GM19324 (cell line): ENCODE measurements at regions not wholly inside any gene's neighbourhood (a gene's known extent, or its start where the extent isn't known, plus 50 kb on each side); places are given as distances from the start of the nearest gene placed in this dataset.
"Not testable (repeated sequence)": the region's sequence is repeated elsewhere in the genome, so short reads cannot be mapped to it uniquely, and the experiment has no call there.

Experiments used
- ATAC-seq: cut with Tn5 transposase; IDR thresholded peaks from one replicate; pipeline ENCODE4 v1.9.1; 2021; ENCODE audit warnings: mild to moderate bottlenecking, moderate library complexity; ENCODE audit not compliant: unreplicated experiment, low FRiP score

DNA sequence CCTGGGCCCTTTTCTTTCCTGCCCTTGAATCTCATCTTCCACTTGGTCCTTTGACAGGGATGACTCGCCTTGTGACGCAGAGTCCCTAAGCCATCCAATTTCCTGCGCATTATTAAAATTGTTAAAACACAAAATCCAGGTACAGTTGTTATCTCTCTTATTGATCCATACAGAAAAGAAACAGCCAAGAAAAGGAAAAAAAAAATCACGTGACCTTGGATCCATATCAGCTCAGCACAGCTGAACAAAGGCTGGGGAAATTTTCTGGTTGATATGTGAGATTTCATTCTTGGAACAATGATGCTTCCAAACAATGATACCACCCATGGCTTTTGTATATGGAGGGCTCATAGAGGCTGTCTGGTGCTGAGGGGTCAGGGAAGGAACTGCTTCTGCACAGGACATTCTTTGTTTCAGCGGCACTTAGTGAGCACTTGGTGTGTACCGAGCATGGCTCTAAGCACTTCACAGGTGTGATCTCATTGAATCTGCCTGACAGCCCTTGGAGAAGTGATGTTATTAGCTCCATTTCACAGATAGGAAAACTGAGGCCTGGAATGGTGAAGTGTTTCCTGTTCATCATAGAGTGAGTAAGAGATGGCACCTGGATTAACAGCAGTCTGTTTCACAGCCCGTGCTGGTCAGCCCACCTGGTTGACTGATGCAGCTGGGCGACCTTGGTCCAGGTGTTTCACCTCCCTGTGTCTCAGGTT, 155.0 kb upstream of the SULF2 start:
- ATAC-seq, result no peak

DNA sequence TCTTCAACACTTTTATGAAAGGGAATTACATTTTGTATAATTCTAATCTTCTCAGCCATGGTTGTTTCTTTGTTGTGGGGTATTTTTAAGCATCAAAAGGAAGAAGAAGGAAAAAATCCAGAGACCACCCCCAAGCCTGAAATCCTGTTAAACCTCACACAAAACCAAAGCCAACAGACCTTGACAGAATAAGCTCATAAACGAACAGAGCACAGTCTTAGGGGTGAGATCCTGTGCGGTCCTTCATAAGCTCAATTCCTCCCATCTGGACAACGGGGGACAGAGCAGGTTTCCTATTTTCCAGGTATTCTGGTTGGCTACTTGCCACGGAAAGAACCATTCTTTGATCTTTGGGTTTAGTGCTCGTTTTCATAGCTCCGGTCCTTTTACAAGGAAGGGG, 151.3 kb upstream of the SULF2 start:
- no peak for ATAC-seq

DNA sequence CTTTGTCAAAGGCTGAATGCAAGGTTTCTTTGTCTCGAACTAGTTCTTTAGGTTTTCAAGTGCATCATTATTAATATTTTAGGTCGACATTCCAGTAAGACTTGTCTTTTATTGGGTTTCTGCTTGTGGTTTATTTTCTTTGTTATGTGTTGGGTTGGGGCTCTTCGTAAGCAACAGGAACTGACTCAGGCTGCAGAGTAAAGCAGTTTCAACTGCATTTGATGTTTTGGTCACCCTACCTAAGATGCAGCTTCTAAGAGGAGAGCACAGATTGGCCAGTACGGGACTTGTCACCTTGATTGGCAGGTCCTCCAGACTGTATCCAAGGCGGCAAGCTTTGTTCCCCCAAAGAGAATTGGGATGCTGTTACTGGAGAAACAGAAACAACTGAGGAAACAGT, 149.5 kb upstream of the SULF2 start:
- ATAC-seq, result no peak

DNA sequence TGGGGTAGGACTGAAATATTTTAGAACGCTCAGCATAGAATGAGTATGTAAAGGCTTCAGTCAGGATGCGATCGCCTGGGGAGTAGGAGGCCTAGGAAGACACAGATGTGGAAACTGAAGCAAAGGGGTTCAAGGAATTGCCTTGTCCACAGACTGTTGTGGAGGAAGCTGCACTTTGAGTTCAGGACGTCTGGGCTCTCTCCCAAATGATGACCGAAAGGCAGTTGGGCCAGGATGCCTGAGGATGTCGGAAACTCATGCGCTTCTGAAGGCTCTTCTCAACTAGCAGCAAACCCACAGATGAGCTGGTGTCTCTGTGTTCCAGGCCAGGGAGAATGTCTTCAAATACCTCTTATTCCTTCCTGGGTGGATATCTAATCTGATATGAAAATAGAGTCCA, 146.2 kb upstream of the SULF2 start:
- no peak for ATAC-seq

DNA sequence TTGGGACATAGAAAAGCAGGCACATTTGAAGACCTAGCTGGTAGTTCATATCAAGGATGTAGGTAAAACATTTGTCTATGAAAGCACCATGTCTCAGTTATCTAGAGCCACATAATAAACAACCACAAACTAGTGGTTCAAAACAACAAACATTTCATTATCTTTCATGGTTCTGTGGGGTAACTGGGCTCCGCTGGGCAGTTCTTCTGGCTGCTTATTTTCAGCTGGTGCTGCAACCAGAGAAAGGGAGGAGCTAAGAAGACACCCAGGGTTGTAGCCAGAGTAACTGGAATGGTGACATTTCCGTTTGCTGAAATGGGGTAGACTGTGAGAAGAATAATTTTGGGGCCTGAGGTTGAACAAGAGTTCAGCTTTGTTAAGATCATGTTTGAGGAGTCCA, 145.7 kb upstream of the SULF2 start:
- ATAC-seq, result no peak

DNA sequence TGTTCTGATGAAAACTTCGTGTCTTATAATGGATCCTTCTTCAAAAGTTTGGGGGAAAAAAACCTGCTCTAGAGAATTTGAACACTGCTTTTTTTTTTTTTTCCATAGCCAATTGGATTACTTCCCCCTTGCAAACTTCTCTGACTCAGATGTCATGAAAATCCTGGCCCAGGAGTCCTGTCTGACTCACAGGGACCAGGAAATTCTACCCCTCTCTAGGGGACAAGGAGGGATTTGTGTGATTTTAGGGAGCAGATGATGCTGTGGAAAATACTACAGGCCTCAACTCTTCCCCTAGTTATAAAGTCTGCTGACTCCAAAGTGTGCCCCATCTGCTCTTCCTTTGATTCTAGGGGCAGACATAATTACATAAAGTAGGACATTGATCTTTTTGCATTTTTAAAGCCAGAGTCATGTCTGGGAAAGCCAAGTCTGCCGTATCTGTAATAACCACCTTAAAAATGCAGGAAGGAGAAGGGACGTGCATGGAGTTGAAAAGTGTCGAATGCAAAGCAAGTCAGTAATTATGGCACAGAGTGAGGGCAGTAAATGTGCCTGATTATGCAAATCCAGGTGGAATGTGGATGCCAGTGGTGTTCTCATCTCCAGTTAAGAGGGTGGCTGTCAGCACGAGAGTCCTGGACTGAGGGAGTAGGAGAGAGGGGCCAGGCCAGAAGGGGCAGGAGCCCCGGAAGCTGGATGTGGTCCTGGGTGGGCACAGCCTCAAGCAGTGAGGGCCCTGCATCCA, 144.3 kb upstream of the SULF2 start:
- ATAC-seq, result no peak

DNA sequence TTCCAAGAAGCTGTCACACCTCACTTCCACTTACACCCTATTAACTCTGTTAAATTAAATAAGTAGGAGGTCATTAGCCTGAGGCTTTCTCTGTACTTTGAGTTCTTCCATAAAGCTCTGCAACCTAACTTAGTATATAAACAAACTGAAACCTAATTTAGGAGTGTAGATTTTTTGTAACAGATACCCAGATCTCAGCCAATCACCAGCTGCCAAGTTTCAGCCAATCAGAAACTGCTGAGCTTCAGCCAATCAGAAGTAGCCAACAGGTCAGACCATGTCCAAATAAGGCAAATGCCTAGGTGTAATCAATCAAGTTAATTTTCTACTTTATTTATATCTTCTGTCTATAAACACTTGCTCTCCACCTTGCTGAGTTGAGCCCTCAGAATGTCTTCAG, 142.7 kb upstream of the SULF2 start:
- no peak for ATAC-seq

DNA sequence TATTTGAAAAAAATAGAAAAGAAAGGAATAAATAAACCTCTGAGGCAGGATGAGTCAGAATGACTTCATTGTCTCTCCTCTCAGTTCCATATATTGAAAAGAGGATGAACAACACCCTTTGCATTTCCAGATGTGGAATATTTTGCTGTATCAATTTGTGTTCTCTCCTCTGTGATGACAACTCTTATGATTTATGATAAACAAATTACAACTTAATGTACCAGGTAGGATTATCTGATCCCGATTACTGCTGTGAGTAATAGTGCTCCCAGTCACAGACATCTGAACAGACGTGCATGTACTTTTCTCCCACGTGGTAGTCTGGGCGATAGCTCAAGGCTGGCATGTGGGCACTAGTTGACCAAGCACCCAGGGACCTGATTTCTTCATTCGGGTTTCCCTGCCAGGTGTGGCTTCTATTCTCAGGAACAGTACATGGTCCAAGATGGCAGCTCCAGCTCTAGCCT, 142.1 kb upstream of the SULF2 start:
- ATAC-seq, result no peak

DNA sequence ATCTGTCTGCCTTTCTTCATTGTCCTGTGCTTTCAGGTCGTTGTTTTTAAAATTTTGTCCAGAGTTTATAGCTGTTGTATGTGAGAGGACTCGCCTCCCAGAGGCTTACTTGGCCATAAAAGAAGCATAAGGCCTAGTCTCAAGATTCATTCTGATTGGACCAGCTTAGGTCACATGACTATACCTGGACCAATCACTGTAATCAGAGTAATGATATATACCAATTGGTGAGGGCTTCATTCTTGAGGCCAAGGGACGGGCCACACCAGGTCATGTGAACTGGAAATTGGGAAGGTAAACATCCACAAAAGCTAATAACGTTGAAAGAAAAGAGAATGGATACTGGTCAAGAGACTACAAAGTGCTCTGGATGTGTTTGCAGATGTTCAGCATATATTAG, 141.4 kb upstream of the SULF2 start:
- no peak for ATAC-seq

DNA sequence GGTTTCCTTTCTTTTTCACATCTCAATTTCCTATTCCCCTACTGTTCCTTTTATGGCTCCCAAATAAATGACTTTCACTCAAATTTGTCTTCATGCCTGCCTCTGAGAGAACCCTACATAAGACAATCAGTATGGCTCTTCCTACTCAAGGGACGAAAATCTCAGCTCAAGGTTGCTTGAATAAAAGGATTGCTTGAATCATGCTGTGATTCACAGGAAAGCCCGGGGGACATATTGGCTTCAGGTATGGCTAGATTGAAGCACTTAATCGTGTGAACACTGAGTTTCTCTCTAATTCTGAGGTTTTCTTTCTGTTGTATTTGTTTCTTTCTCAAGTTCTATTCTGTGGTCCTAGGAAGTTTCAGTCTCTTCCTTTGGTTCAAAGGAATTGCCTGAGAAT, 140.3 kb upstream of the SULF2 start:
- ATAC-seq, result no peak

DNA sequence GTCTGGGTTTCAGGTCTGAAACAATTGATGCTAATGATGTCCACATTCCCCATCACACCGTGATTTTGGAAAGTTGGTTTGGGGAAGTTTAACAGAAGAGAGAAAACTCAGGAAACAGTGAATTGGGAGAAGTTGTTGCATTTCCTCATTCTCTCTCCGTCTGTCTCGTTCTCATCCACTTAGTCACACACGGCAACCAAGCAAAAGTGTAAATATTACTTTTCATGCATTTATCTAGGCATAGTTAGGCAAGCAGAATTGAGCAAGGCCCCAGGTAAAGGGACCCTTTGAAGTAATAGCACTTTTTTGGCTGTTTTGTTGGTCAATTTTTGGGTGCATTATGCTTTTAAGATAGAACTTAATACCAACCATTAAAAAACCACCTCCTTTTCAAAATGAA, 137.0 kb upstream of the SULF2 start:
- ATAC-seq, result no peak

DNA sequence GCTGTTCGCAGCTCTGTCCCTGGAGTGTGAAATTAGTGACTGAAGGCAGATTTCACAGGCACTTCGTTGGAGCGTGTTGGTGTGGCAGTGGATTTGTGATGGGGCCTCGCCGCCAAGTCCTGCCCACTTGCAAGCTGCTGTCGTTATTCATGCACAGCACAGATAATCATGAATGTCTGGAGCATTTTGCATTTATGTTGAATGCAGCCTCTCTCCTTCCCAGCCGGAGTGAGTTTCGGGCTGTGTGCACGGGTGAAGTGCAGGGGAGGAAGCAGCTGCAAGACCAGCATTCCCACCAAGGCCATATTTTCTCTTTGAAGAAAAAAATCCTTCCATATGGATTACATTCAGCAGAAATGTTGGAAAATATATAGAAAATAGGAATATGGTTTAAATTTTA, 136.5 kb upstream of the SULF2 start:
- not testable (repeated sequence) for ATAC-seq

DNA sequence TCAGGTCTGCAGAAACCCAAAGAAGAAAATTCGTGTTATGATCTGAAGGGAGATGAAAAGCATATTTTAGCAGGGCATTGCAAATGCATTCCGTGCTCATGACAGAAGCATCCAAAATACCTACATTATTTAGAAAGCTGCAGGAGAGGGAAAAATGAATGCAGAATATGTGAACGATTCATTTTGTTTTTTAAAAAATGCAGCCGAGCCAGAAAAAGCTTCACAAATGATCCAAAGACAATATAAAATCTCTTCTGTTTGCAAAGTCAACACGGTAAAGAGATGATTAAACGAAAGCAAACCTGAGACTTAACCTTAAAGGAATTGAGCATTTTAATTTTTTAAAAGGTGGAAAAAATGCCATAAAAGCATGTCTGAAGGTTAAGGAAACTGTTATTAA, 136.1 kb upstream of the SULF2 start:
- no peak for ATAC-seq

DNA sequence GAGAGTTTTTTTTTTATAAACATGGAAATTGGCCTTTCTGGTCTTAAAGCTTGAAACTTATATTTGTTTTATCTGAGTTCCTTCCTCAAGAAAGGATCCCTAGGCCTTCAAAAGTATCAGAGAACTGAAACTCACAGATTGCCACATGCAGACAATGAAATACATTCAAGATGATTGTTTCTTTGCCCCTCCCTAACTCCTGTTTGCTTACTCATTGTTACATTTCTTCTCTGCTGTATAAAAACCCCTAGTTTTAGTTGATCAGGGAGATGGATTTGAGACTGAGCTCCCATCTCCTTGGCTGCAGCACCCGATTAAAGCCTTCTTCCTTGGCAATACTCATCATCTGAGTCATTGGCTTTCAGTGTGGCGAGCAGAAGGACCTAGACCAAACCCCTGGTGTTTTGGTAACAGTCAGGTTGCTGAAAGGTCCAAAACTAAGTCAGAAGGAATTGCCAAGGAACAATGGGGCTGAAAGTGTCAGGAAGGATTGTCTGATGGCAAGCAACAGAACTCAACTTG, 132.3 kb upstream of the SULF2 start:
- ATAC-seq, result no peak

DNA sequence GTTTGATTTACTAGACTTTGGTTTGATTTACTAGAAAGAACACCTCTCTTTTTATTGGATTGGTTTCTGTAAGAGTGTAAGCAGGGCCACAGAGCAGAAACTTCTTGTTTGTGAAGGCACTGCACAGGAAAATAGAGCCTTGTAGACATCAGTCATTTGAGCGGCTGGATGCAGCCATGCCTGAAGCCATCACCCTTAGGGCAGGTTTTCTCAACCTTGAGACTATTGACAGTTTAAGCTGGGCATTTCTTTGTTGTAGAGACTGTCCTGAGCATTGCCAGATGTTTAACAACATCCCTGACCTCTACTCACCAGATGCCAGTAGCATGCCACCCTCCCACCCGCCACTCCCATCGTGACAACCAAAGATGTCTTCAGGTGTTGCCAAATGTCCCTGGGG, 130.2 kb upstream of the SULF2 start:
- no peak for ATAC-seq

DNA sequence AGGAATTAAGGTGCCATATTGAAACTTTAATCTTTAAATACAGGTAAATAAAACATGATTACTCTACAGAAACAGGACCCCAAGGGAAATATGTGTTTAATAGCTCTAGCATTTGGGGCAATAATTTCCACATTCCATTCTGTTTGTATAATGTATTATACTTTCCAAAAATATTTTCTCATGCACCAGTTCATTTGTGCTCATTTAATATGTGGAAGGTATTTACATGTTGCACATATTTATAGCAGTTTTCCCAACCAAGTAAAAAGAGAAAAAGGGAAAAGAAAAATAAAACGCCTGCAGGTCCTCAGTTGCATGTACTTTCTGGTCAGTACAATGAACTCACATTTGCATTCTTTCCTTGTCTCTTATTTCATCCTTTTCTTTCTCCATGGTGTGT, 129.5 kb upstream of the SULF2 start:
- ATAC-seq, result no peak

DNA sequence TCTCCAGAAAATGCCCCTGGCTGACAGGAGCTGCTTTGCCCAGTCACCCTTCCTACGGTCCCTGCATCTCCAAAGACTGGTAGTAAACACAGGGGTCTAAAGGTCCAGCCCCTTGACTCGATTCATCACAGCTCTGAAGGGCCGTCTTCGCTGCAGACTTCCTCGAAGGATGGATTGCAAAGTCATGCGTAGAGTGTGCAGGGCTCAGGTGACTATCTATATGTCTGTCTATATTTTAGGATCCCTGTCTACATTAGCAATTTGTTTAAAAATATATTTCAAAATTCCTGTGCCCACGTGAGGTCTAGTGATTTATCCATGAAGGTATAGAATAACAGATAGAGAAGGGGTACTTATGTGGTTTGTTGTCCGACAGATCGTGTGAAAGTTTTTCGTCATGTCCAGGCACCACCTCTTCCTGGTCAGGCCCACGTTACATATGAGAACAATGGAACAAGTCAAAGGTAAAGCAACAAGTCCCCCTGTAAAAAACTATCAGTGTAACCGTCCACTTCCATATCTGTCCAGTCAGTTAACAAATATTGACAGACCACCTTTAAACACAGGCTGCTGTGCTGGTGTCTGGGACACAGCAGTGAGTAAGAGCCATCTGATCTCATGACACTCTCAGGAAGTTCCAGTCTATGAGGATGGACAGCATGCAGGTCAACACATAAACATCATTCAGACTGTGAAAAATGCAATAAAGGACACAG, 127.7 kb upstream of the SULF2 start:
- not testable (repeated sequence) for ATAC-seq

DNA sequence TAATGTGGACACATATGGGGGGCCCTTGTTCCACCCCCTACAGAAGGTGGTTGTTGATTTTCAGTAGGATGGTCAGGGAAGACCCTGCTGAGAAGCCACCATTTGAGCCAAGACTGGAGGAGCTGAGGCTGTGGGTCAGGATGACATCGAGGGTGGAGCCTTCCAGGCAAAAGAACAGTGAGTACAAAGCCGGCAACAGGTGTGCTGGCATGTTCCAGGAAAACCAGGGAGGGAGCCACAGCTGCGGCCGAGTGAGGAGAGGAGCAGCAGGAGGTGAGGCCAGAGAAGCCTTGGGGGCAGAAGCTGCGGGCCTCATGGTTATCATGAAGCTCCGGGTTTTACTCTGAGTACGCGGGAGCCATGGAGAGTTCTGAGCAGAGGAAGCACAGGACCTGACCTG, 126.9 kb upstream of the SULF2 start:
- not testable (repeated sequence) for ATAC-seq

DNA sequence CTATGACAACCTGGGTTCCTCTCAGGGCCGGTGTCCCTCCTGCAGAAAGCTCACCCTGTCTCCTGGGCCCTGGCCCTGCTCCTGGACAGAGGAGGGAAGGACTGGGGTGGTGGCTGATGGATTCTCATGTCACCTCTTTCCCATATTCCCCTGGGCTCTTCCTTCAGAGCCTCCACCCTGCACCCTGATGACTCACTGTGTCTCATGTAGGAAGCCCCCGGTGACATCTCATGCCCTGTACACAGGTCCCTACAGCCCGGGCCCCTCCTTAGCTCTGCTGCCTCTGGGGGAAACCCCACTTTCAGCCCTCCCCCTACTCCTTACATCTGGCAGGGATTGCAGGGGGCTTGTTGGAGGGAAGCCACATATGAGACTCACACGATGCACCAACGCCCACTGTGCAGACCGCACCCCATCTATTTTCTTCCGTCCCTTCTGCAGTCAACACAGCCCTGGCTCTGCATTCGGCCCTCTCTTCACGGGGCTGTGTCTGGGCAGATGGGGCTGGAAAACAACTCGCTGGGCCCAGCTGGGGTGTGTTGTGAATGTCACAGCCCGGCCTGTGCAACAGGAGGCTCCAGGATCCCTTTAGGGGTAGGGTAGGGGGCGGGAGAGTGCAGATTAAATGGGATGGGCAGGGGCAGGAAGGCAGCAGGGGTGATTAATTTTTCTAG, 124.6 kb upstream of the SULF2 start:
- not testable (repeated sequence) for ATAC-seq

DNA sequence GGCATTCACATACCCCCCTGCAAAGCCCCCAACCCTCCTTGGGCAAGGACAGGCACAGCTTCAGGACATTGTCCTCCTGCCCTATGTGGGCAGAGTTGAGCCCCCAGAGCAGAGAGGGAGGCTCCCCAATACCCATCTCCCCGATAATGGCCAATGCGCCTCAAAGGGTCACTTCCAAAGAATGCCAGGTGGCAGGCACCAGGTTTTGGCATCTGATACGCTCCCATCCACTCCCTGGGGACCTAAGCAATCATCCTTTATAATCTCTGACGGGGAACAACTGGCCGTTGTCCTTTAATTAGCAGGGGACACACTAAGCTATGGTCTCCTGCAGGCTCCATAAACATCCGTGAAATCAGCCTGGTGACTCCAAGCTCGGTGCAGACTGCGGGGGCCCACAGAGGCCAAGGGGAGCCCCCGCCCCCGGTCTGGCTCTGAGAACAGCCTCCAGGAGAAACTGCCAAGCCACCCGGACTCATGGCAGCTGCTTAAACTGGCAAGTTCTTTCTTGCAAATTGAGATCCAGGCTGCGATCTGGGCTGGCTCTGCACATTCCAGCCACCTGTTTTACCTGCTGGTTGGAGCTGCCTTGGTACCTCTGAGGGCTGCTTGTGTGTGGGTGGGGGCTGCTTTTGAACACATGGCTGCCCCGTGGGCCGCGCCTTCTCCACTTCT, 123.2 kb upstream of the SULF2 start:
- not testable (repeated sequence) for ATAC-seq
